Naive thymus-derived CD8-positive, alpha-beta T cell (primary cell): ENCODE measurements at regions not wholly inside any gene's neighbourhood (a gene's known extent, or its start where the extent isn't known, plus 50 kb on each side); places are given as distances from the start of the nearest gene placed in this dataset.

ENCODE experiments used
- ATAC-seq, 2 donors: fragments of 150-1000 bp; cut with Tn5 transposase in 1 of 2; sonication (Bioruptor Pico), chemical (Tn5 transposase) in 1 of 2; 1 replicate in 1 of 2; 2 replicates in 1 of 2; pipeline ENCODE4 v1.10.0; 2021; ENCODE audit warnings: mild to moderate bottlenecking in 2 of 2, moderate library complexity in 2 of 2
- POLR2A ChIA-PET: fragments of 350-600 bp; sonication (Branson Sonifier 250); formaldehyde crosslinking; loops from one replicate; lab custom pipeline; 2021; ENCODE audit warnings: antibody characterized with exemption; lab: Charles Lee
- DNase-seq, 10 donors: peaks; one replicate each; pipeline versions ENCODE4 v3.0.0 to v3.0.0-alpha.2; 2020 to 2022
- H3K27ac Mint-ChIP-seq, 10 donors: one replicate each; pipeline ENCODE4 v1.8.0; 2020 to 2022; ENCODE audit warnings: mild to moderate bottlenecking in 10 of 10, mixed read lengths in 10 of 10, moderate library complexity in 4 of 10, inconsistent platforms in 1 of 10
- H3K27me3 Mint-ChIP-seq, 5 donors: one replicate each; pipeline ENCODE4 v1.8.0; 2021 to 2022; ENCODE audit warnings: mixed read lengths in 5 of 5
- H3K36me3 Mint-ChIP-seq, 3 donors: one replicate each; pipeline ENCODE4 v1.8.0; 2020 to 2022; ENCODE audit warnings: mixed read lengths in 3 of 3, mild to moderate bottlenecking in 2 of 3, inconsistent platforms in 1 of 3
- H3K4me1 Mint-ChIP-seq, 4 donors: one replicate each; pipeline ENCODE4 v1.8.0; 2021 to 2022; ENCODE audit warnings: mixed read lengths in 4 of 4
- H3K4me3 Mint-ChIP-seq, 10 donors: one replicate each; pipeline ENCODE4 v1.8.0; 2020 to 2022; ENCODE audit warnings: mild to moderate bottlenecking in 10 of 10, mixed read lengths in 10 of 10, moderate library complexity in 6 of 10, inconsistent platforms in 1 of 10
- H3K9me3 Mint-ChIP-seq, 9 donors: one replicate each; pipeline ENCODE4 v1.8.0; 2020 to 2022; ENCODE audit warnings: mixed read lengths in 9 of 9, mild to moderate bottlenecking in 3 of 9, inconsistent platforms in 1 of 9, moderate library complexity in 1 of 9

DNA sequence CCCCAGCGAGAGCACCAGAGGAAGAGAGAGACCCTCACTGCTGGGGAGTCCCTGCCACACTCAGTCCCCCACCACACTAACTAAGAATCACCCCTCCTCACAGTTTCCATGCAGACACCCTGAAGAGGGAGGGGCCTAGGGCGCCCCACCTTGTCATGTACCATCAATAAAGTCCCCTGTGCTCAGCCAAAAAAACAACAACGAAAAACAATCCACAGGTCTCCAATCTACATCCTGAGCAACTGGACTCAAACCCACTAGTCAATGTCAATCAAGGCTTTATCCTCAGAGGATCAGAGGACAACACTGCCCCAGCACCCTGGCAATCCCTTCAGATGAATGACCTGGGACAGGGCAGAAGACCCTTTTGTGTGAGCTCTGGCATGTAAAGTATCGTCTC is 210.1 kb upstream of the MSX2 start:
- POLR2A ChIA-PET, result no interaction called here
- Mint-ChIP-seq H3K27ac (no peak overlapping the region), H3K4me1 (no peaks in the 10 kb centered on the region), H3K4me3 (no peak overlapping the region), H3K36me3 (peaks cover 0 to 5% (median 0%) of the 10 kb centered on the region in 3 donors), H3K9me3 (peaks cover 0 to 10% (median 3%) of the 10 kb centered on the region in 9 donors), H3K27me3 (peaks cover 2 to 32% (median 2%) of the 10 kb centered on the region in 5 donors)
- ATAC-seq (no peak), DNase-seq (no peak)

DNA sequence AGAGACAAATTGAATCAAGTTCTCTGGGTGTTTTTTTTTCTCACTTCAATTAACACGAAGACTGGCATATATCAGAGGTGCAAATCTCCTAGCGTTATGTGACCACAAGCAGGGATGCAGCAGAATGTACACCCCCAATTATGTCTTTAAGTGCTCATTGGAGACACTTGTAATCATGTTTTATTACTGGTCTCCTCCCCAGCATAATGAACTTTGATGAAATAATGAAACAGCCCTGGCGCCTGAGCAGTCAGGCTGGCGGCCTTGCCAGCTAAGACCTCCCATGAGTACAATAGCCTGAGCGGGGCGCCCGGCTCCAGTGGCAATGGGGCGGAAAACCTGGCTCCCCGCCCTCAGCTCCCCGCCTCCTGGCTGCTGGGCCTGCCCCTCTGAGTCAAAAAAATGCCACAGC is 209.4 kb upstream of the MSX2 start:
- no peak overlapping the region for H3K4me3 Mint-ChIP-seq
- no peak overlapping the region for H3K27ac Mint-ChIP-seq
- no peak for DNase-seq
- H3K27me3 Mint-ChIP-seq, result peaks cover 2 to 25% (median 2%) of the 10 kb centered on the region in 5 donors
- POLR2A ChIA-PET, result no interaction called here
- H3K36me3 Mint-ChIP-seq, result peaks cover 0 to 5% (median 0%) of the 10 kb centered on the region in 3 donors
- no peaks in the 10 kb centered on the region for H3K4me1 Mint-ChIP-seq
- ATAC-seq, result no peak
- peaks cover 0 to 10% (median 3%) of the 10 kb centered on the region in 9 donors for H3K9me3 Mint-ChIP-seq

DNA sequence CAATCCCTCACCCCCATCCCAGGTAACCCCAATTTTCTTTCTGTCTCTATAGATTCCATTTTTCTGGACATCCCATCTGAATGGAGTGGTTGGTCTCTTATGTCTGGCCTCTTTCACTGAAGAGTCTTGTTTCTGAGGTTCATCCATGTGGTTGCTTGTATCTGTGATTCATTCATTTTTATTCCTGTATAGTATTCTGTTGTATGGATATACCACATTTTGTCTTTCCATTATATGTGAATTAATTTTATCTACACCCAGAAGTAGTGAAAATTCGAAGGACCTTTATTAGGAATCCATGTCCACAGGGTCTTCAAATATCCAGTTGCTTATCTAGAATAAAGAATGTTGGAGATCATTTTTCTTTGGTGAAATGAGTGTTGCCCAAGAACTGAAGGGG is 207.6 kb upstream of the MSX2 start:
- Mint-ChIP-seq H3K4me1 (no peaks in the 10 kb centered on the region), H3K4me3 (no peak overlapping the region), H3K9me3 (peaks cover 0 to 7% (median 4%) of the 10 kb centered on the region in 9 donors), H3K36me3 (peaks cover 0 to 5% (median 0%) of the 10 kb centered on the region in 3 donors), H3K27me3 (peaks cover 0 to 25% (median 4%) of the 10 kb centered on the region in 5 donors), H3K27ac (no peak overlapping the region)
- no peak for ATAC-seq
- no peak for DNase-seq
- POLR2A ChIA-PET, result no interaction called here

DNA sequence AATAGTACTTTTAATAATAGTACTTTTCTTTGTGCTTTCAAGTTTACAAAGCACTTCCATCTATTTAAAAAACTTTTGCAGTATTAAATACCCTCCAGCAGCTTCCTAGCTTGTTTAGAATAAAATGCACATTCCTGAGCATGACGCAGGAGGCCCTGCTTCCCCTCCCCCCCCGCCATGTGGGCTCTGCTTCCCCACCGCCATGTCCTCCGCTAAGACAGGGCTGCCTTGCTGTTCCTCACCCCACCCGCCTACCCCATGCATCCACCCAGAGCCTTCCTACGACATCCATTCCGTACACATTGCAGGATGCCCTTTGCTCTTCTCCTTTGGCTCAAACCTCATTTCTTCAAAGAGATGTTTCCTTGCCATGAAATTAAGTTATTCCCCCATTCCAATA is 205.9 kb upstream of the MSX2 start:
- Mint-ChIP-seq H3K4me3 (no peak overlapping the region), H3K9me3 (peaks cover 0 to 16% (median 4%) of the 10 kb centered on the region in 9 donors), H3K36me3 (peaks cover 0 to 5% (median 0%) of the 10 kb centered on the region in 3 donors), H3K27ac (no peak overlapping the region), H3K27me3 (peaks cover 0 to 34% (median 5%) of the 10 kb centered on the region in 5 donors), H3K4me1 (no peaks in the 10 kb centered on the region)
- POLR2A ChIA-PET, result no interaction called here
- no peak for DNase-seq
- ATAC-seq, result no peak

DNA sequence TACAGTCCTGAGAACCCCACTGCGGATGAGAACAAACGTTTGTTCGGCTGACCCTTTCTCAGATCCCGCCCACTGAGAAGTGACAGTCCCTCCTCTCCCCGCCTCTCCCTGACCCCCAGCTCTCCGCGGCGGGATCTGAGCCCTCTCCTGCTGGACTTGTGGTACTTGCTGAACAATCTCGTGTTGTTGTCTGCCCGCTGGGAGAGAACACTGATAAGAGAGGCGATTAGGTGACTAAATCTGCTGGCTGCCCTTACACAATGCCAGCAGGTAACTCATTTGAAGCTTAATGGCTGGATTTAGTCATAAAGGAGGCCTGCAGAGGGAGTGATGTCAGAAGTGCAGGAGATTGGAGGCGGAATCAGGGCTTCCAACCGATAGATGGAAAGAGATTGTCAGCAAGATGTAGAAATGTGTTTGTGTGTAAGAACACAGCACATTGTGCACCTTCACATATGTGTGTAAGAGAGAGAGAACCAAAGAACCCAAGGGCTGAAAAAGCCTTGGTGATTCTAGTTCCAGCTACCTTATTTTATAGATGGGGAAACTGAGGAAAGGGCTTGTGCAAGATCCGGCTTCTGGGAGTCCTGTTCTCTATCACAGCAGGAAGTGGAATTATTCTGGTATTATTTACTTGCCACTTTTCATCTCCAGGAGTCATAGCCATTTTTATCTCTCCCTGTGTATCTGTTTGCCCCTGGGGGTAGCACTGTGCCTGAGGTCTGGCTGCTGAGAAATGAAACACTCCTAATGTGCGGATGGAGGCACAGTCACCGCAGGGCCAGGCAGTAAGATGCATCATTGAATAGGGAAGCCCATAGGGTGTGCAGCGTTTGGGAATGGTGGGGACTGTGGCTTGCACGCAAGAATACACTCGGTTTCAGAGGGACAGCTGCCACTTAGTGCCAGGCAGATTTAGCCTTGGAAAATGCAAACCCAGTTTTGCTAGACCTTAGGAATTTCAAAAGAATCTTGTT is 203.7 kb upstream of the MSX2 start:
- Mint-ChIP-seq H3K4me1 (no peaks in the 10 kb centered on the region), H3K36me3 (peaks cover 0 to 5% (median 0%) of the 10 kb centered on the region in 3 donors), H3K4me3 (no peak overlapping the region), H3K9me3 (peaks cover 0 to 16% (median 5%) of the 10 kb centered on the region in 9 donors), H3K27ac (no peak overlapping the region), H3K27me3 (peaks cover 0 to 42% (median 8%) of the 10 kb centered on the region in 5 donors)
- DNase-seq (no peak), ATAC-seq (no peak)
- POLR2A ChIA-PET, result no interaction called here

GRCh38 chr5:174521449-174521848 is 202.9 kb upstream of the MSX2 start:
- Mint-ChIP-seq H3K9me3 (peaks cover 0 to 16% (median 5%) of the 10 kb centered on the region in 9 donors), H3K36me3 (peaks cover 0 to 5% (median 0%) of the 10 kb centered on the region in 3 donors), H3K4me1 (no peaks in the 10 kb centered on the region), H3K27ac (no peak overlapping the region), H3K4me3 (no peak overlapping the region), H3K27me3 (peaks cover 0 to 42% (median 8%) of the 10 kb centered on the region in 5 donors)
- ATAC-seq (no peak), DNase-seq (no peak)
- POLR2A ChIA-PET, result no interaction called here

DNA sequence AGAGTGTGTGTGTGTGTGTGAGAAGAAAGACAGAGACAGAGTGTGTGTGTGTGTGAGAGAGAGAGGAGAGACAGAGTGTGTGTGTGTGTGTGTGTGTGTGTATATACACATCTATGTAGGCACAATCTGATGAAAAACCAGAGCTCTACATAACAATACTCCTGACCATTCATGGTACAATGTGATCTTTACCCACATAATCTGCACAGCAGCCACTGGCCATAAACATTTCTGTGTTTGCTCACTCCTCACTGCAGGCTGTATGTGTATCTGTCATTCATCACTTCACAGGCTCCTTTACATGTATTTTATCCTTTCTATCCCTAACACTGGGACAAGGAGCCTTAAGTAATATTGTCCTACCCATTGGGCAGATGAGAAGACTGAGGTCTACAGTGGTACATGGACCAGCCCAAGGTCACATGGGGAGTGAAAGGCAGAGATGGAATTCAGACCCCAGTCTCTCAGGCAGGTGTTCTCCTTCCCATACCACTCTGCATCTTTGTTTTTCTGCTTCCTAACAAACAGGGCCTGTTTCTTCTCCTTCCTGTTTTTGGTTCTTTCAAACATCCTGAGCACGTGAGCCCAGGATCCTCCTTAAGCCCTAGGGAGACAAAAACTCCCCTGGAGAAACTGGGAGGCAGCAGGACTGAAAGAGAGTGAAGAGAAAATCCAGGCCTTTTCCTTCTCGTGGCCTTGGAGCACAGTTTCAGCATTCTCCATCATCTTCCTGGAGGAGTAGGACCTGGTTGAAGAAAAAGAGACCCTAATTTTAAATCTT is 201.7 kb upstream of the MSX2 start:
- Mint-ChIP-seq H3K36me3 (no peaks in the 10 kb centered on the region), H3K9me3 (peaks cover 0 to 16% (median 2%) of the 10 kb centered on the region in 9 donors), H3K4me1 (no peaks in the 10 kb centered on the region), H3K27ac (no peak overlapping the region), H3K27me3 (peaks cover 0 to 31% (median 8%) of the 10 kb centered on the region in 5 donors), H3K4me3 (no peak overlapping the region)
- POLR2A ChIA-PET, result no interaction called here
- ATAC-seq, result no peak
- DNase-seq, result no peak

GRCh38 chr5:174523311-174524071 is 200.9 kb upstream of the MSX2 start:
- H3K4me3 Mint-ChIP-seq, result no peak overlapping the region
- H3K27me3 Mint-ChIP-seq, result peaks cover 0 to 32% (median 11%) of the 10 kb centered on the region in 5 donors
- no peaks in the 10 kb centered on the region for H3K36me3 Mint-ChIP-seq
- H3K9me3 Mint-ChIP-seq, result peaks cover 0 to 16% (median 2%) of the 10 kb centered on the region in 9 donors
- POLR2A ChIA-PET, result no interaction called here
- no peaks in the 10 kb centered on the region for H3K4me1 Mint-ChIP-seq
- DNase-seq (no peak), ATAC-seq (no peak)
- no peak overlapping the region for H3K27ac Mint-ChIP-seq

DNA sequence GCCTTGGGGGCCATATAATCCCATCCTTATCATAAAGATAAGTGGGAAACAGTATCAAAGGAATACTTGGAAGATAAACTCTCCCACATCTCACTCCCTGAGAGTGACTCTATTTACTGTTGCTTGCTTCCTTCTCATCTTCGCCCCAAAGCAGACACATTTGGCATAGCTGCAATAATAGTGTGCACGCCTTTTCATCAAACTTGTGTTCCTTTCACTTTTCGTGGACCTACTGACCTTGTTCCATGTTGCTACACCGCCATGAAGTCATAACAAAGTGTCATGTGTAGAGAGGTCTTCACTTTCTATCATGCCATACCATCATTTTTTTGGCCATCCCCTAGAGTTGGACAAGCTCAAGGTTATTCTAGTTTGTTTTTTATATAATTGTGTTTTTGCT is 200.0 kb upstream of the MSX2 start:
- Mint-ChIP-seq H3K9me3 (peaks cover 0 to 16% (median 2%) of the 10 kb centered on the region in 9 donors), H3K27me3 (peaks cover 4 to 34% (median 17%) of the 10 kb centered on the region in 5 donors), H3K27ac (no peak overlapping the region), H3K4me3 (no peak overlapping the region), H3K36me3 (peaks cover 0 to 1% (median 0%) of the 10 kb centered on the region in 3 donors), H3K4me1 (no peaks in the 10 kb centered on the region)
- POLR2A ChIA-PET, result no interaction called here
- no peak for DNase-seq
- ATAC-seq, result no peak

DNA sequence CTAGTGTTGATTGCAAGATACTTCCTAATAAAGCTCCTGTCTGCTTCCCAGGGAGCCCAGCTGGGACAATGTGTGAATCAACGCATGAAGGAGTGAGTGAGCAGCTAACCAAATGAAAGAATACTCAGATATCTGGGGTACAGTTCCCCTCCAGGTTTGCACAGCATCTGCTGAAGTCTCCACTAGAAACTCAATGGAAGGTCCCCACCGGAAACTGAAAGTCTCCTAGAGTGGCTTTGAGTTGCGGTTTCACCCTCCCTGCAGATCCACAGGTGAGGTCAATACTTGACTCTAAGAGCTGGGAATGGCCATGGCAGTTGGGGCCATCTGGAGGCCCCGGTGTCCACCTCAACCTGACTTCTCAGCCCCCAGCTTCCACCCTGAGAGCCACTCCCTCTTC is 198.2 kb upstream of the MSX2 start:
- H3K4me3 Mint-ChIP-seq, result no peak overlapping the region
- POLR2A ChIA-PET, result no interaction called here
- DNase-seq (no peak), ATAC-seq (no peak)
- H3K9me3 Mint-ChIP-seq, result peaks cover 0 to 14% (median 0%) of the 10 kb centered on the region in 9 donors
- H3K36me3 Mint-ChIP-seq, result peaks cover 0 to 3% (median 0%) of the 10 kb centered on the region in 3 donors
- no peaks in the 10 kb centered on the region for H3K4me1 Mint-ChIP-seq
- no peak overlapping the region for H3K27ac Mint-ChIP-seq
- peaks cover 10 to 51% (median 28%) of the 10 kb centered on the region in 5 donors for H3K27me3 Mint-ChIP-seq

- no peak overlapping the region for H3K27ac Mint-ChIP-seq
- H3K36me3 Mint-ChIP-seq, result peaks cover 0 to 3% (median 0%) of the 10 kb centered on the region in 3 donors
- no peak overlapping the region for H3K4me3 Mint-ChIP-seq
- H3K27me3 Mint-ChIP-seq, result peaks cover 12 to 43% (median 29%) of the 10 kb centered on the region in 5 donors
- H3K9me3 Mint-ChIP-seq, result peaks cover 0 to 4% (median 0%) of the 10 kb centered on the region in 9 donors
- DNase-seq (no peak), ATAC-seq (no peak)
- POLR2A ChIA-PET, result no interaction called here
- peaks cover 0 to 2% (median 0%) of the 10 kb centered on the region in 4 donors for H3K4me1 Mint-ChIP-seq
Observed at GRCh38 chr5:174527916-174528540, 196.4 kb upstream of the MSX2 start.
